PFSK-1 (cell line): ENCODE measurements at regions not wholly inside any gene's neighbourhood (a gene's known extent, or its start where the extent isn't known, plus 50 kb on each side); places are given as distances from the start of the nearest gene placed in this dataset.

ENCODE experiments used
- FOXP2 ChIP-seq: optimal IDR thresholded peaks from 2 replicates; pipeline ENCODE3; 2011; ENCODE audit warnings: borderline replicate concordance, control low read depth, inconsistent platforms; ENCODE audit not compliant: insufficient read depth; ENCODE audit errors: extremely low read length, extremely low read depth
- POLR2AphosphoS5 ChIP-seq: IDR thresholded peaks from 2 replicates; pipeline ENCODE4 v1.6.1; 2012; ENCODE audit warnings: low read depth, mild to moderate bottlenecking, control low read depth, low read length, moderate library complexity
- REST ChIP-seq, 2 experiments: IDR thresholded peaks; 2 replicates each; pipeline versions ENCODE4 v1.6.1 to v1.8.0; 2011 to 2012; ENCODE audit warnings: low read depth in 2 of 2, low read length in 2 of 2, control low read depth in 1 of 2, inconsistent platforms in 1 of 2, mild to moderate bottlenecking in 1 of 2, moderate library complexity in 1 of 2; ENCODE audit not compliant: insufficient read depth in 1 of 2
- SIN3A ChIP-seq: IDR thresholded peaks from 2 replicates; pipeline ENCODE4 v1.6.1; 2012; ENCODE audit warnings: mild to moderate bottlenecking, low read length, moderate library complexity, borderline replicate concordance; ENCODE audit not compliant: insufficient read depth
- TAF1 ChIP-seq: IDR thresholded peaks from 2 replicates; pipeline ENCODE4 v1.6.1; 2012; ENCODE audit warnings: low read length, control low read depth, borderline replicate concordance; ENCODE audit not compliant: insufficient read depth

GRCh38 chr5:117614408-117614807, 1039.8 kb upstream of the SEMA6A start:
- TF ChIP-seq POLR2AphosphoS5 (no peak), TAF1 (no peak), REST (IDR thresholded peaks at IDR 0.05; ENCODE audit: insufficient read depth in 1 of 2, low read depth in 2 of 2, low read length in 2 of 2) (no peak), SIN3A (no peak), FOXP2 (no peak)
